ENCODE measurements at regions not wholly inside any gene's neighbourhood (a gene's known extent, or its start where the extent isn't known, plus 50 kb on each side); places are given as distances from the start of the nearest gene placed in this dataset.

DNA sequence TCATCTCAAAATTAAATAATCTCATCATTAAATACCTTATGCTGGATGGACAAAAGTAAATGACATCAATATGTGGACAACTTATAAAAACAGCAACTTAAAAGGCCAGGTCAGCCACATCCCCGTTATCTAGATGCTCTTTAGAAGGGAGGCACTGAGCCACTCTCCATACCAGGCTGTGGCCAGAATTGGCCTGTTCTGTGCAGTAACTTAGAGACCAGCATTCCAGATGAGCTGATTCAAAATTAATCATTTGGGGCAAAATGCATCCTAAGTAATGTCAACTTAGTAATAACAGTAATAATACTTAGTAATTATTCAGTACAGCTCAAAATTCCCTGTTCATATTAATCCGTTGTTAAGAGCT is 373.6 kb downstream of the FBXW7 start:
- H3K27ac ChIP-seq, result no peak overlapping the region
- TF ChIP-seq, protein P1, sequence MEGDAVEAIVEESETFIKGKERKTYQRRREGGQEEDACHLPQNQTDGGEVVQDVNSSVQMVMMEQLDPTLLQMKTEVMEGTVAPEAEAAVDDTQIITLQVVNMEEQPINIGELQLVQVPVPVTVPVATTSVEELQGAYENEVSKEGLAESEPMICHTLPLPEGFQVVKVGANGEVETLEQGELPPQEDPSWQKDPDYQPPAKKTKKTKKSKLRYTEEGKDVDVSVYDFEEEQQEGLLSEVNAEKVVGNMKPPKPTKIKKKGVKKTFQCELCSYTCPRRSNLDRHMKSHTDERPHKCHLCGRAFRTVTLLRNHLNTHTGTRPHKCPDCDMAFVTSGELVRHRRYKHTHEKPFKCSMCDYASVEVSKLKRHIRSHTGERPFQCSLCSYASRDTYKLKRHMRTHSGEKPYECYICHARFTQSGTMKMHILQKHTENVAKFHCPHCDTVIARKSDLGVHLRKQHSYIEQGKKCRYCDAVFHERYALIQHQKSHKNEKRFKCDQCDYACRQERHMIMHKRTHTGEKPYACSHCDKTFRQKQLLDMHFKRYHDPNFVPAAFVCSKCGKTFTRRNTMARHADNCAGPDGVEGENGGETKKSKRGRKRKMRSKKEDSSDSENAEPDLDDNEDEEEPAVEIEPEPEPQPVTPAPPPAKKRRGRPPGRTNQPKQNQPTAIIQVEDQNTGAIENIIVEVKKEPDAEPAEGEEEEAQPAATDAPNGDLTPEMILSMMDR (IDR thresholded peaks at IDR 0.05), result no peak
- TF ChIP-seq ZFX (IDR thresholded peaks at IDR 0.05; ENCODE audit: borderline replicate concordance), result no peak

DNA sequence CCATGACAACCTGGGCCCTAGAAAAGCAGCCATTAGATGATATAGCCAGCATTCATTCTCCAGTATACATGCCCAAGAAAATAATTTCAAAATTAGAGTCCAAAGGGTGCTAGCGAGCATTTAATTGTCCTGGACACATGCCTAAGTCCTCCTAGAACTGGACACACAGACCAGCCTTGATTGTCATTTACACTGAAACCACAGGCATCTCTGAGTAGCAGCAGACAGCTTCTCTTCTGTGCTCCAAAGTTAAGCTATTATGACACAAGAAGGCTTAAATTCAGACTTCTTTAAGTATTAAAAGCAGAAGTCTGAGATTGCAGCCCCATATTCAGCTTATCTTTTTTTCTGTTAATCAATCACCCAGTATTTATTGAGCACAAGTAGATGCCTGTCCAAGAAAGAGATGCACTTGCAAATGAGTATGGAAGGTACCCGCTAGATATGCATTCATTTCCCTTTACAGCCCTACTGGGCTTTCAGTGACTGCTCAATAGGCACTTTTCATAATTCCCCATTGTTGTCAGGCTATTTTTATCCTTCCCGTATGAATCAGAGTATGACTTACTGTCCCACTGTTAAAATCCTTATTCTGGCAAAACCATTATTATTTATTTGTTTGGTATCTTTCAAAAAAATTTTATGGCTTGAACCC is 374.1 kb downstream of the FBXW7 start:
- TF ChIP-seq, protein P1 (IDR thresholded peaks at IDR 0.05), result no peak
- TF ChIP-seq ZFX (IDR thresholded peaks at IDR 0.05; ENCODE audit: borderline replicate concordance), result no peak
- H3K27ac ChIP-seq, result no peak overlapping the region

DNA sequence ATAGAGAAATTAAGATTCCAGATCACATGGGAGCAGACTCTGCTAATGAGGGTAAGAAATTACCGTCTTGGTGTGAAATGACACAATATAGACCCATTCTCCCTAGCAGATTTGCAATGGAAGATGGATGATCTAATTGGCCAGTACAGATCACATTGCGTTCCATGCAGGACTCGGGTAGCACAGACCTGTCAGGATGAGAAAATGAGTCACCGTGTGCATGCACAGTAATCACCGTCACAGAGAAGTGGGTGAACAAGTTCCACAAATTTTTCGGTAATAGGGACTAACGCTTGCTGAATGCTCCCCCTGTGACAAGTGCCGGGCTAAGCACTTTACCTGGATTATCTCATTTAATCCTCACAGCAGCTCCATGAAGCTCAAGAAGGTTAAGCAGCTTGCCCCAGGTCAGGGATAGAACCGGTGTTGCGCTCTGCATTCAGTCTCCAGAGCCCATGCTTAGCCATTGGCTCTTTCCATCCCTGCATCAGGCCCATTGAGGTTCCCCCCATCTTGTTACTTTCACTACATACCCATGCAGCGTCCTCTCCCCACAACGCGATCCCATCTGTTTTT is 375.6 kb downstream of the FBXW7 start:
- TF ChIP-seq ZFX (IDR thresholded peaks at IDR 0.05; ENCODE audit: borderline replicate concordance), result no peak
- TF ChIP-seq, protein P1 (IDR thresholded peaks at IDR 0.05), result no peak
- H3K27ac ChIP-seq, result no peak overlapping the region

DNA sequence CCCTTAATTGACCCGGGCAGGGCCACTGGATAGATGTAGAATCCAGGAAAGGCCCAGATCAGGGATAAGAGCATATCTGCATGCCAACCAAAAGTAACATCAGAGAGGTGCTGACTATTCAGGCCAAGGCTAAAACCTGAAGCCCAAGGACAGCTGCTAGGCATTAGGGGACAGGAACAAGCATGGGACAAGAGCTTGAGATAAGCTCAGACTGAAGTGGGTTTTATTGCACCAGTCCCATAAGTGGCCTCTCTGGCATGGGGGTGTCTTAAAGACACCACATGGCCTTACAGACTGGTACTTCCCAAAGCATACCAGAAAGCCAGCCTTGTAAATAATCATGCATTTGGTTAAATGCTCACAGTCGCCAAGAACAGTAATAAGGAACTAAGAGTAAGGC is 376.1 kb downstream of the FBXW7 start:
- TF ChIP-seq, protein P1 (IDR thresholded peaks at IDR 0.05), result no peak
- no peak for TF ChIP-seq ZFX (IDR thresholded peaks at IDR 0.05; ENCODE audit: borderline replicate concordance)
- no peak overlapping the region for H3K27ac ChIP-seq

DNA sequence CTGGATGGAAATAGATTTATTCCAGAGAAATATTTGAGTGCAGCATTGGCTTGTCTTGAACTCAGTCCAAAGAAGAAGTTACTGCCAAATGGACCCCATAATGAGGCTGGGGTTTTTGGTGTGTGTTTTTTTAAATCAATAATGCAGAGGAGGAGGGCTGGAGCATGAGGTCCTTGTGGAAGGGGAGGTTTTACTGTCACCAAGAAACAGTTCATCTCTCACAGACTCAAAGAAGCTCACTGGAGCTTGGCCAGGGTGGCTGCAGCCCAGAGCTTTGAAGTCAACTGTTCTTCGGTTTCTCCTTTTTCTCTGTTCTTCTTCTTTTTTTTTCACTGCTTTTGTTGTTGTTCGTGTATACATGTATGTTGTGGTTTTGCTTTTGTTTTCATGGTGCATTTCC is 377.7 kb downstream of the FBXW7 start:
- TF ChIP-seq, protein P1 (IDR thresholded peaks at IDR 0.05), result no peak
- no peak for TF ChIP-seq ZFX (IDR thresholded peaks at IDR 0.05; ENCODE audit: borderline replicate concordance)
- H3K27ac ChIP-seq, result no peak overlapping the region

DNA sequence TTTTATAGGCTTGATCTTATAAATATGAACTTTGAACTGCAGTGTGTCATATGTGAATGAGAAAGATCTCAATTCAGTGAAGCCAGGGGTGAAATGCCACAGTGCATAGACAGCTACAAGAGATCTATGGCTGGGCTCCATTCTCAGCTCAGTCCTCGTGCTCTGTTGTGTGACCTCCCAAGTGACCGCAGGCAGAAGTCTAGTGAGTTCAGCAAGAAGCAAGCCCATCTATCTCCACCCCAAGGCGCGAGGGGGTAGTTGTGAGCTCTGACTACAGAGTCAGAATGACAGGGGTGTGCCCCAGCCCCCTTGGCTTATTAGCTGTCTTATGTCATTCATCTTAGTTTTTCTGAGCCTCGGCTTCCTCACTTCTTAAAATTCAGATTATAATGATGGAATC is 378.3 kb downstream of the FBXW7 start:
- no peak for TF ChIP-seq ZFX (IDR thresholded peaks at IDR 0.05; ENCODE audit: borderline replicate concordance)
- TF ChIP-seq, protein P1 (IDR thresholded peaks at IDR 0.05), result no peak
- no peak overlapping the region for H3K27ac ChIP-seq

DNA sequence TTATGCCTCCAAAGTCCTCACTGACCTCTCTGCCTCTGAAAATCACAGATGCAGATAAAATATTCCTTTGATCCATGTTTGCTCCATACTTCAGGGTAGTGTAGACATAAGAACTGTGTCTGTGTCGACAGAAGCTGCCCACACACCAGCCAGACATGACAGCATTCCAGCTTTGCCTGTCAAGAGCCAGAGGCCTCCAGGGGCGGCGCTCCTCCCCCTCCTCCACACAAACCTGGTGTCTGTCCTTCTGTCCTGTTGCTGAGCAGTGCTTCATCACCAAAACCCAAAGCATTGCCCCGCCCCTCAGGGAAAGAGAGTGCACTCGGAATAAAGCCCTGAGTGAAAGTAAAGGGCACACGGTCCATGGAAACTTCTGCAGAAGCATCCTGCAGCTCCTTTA is 379.4 kb downstream of the FBXW7 start:
- TF ChIP-seq ZFX (IDR thresholded peaks at IDR 0.05; ENCODE audit: borderline replicate concordance), result no peak
- TF ChIP-seq, protein P1 (IDR thresholded peaks at IDR 0.05), result no peak
- H3K27ac ChIP-seq, result no peak overlapping the region

Measured in 22Rv1 (cell line).